Right forelimb (tissue), 1 donor: ENCODE measurements at regions not wholly inside any gene's neighbourhood (a gene's known extent, or its start where the extent isn't known, plus 50 kb on each side); places are given as distances from the start of the nearest gene placed in this dataset.

ENCODE experiments used
- DNase-seq: peaks from one replicate; pipeline ENCODE4 v3.0.0-alpha.2; 2018

- no peak for DNase-seq
Measured at GRCh38 chr1:36537991-36538390, 55.3 kb upstream of the CSF3R start.

- no peak for DNase-seq
Measured at GRCh38 chr1:36537190-36537768, 54.6 kb upstream of the CSF3R start.

GRCh38 chr1:36536727-36537126 is 54.0 kb upstream of the CSF3R start:
- no peak for DNase-seq

- DNase-seq = peak; percentile 11
Measured at GRCh38 chr1:36534711-36535412, 52.1 kb upstream of the CSF3R start.

- DNase-seq = peak; percentile 4
Measured at GRCh38 chr1:36533897-36534296, 51.2 kb upstream of the CSF3R start.

GRCh38 chr1:36532810-36533401 is 50.2 kb upstream of the CSF3R start:
- DNase-seq = peak; percentile 12
